ENCODE measurements at regions not wholly inside any gene's neighbourhood (a gene's known extent, or its start where the extent isn't known, plus 50 kb on each side); places are given as distances from the start of the nearest gene placed in this dataset.
A peak's percentile ranks its signal among the peaks of the same experiment; 100 is the strongest.

DNA sequence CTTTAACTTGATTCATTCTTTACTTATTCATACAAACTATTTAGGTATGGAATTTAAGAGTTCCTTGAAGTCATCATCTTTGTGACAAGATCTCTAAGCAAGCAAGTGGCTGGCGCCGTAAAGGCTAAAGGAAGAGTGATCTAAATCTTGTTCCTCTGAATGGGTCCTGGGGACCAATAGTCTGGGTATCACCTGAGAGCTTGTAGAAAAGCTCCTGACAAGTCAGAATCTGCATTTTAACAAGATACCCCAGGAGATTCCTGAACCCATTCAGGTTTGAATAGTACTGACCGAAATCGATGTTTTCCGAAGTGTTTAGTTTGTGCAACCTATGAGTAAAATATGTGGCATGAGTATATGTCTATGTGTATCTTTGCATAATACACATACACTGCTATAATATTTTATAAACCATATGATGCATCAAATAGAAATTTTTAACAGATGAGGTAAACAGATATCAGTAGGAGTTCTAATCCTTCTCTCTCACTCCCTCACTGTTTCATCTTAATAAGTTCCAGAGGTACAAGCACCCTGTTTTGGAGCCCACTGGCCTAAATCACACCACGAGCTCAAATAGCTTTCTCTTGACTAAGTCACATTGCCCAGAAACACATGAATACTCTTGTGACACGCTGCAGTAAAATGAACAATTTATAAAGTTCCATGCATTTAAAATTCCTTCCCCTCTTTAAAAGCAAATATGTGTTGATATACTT lies 170.0 kb downstream of the RELL1 start:
- H2BK12ac ChIP-seq (ENCODE audit: low read depth, low read length): no peak overlapping the region
- H3K27me3 ChIP-seq (replicated peaks in 1 of 4; ENCODE audit: control insufficient read depth in 3 of 4, extremely low read depth in 1 of 4, insufficient read depth in 3 of 4, low read length in 3 of 4): no peaks in the 10 kb centered on the region
- no peak overlapping the region for H3K4ac ChIP-seq (replicated peaks; ENCODE audit: insufficient read length, low read depth, low read length)
- no peak overlapping the region for H3K23ac ChIP-seq (ENCODE audit: insufficient read length)
- H3K56ac ChIP-seq (replicated peaks; ENCODE audit: insufficient read length, low read depth, low read length): no peak overlapping the region
- no peaks in the 10 kb centered on the region for H4K20me1 ChIP-seq (replicated peaks in 1 of 2; ENCODE audit: control insufficient read depth in 1 of 2, insufficient read depth in 2 of 2, low read length in 2 of 2)
- H2BK15ac ChIP-seq (ENCODE audit: low read length): no peak overlapping the region
- FAIRE-seq: peak; percentile 73
- H3K27ac ChIP-seq (ENCODE audit: low read depth, low read length): no peak overlapping the region
- POLR2A ChIA-PET (ENCODE audit: partially characterized antibody): no interaction called here
- H3K9me3 ChIP-seq (ENCODE audit: insufficient read depth in 2 of 2, low read depth in 1 of 2, low read length in 1 of 2): no peaks in the 10 kb centered on the region
- CTCF ChIA-PET (ENCODE audit: partially characterized antibody): interaction anchor here (1.0 kb wide), 1 partner anchor 84 kb away, joined by 3 read pairs; no protein-coding TSS in a partner anchor
- H3K23me2 ChIP-seq (ENCODE audit: low read depth, low read length): 0 out of 2 replicates have a peak, but pooled peaks cover 2% of the 10 kb centered on the region
- no peak overlapping the region for H2BK5ac ChIP-seq (ENCODE audit: low read depth, low read length)
- H3K4me2 ChIP-seq (ENCODE audit: insufficient read depth in 1 of 2, low read depth in 2 of 2, low read length in 2 of 2): no peak overlapping the region
- no peak overlapping the region for H2BK20ac ChIP-seq (ENCODE audit: low read length)
- no peak overlapping the region for H4K5ac ChIP-seq (ENCODE audit: insufficient read length, low read depth, low read length)
- no peak overlapping the region for H3K14ac ChIP-seq (ENCODE audit: insufficient read length)
- peaks cover 0 to 3% (median 0%) of the 10 kb centered on the region in 4 experiments; a peak in 1 of 7 replicates for H3K4me1 ChIP-seq (replicated peaks in 1 of 4; ENCODE audit: control insufficient read depth in 3 of 4, insufficient read depth in 4 of 4, low read length in 3 of 4)
- H2BK120ac ChIP-seq (replicated peaks; ENCODE audit: low read depth, low read length): no peak overlapping the region
- no peak overlapping the region for H3K4me3 ChIP-seq (ENCODE audit: extremely low read depth in 1 of 4, insufficient read depth in 2 of 4, low read depth in 3 of 4, low read length in 4 of 4)
- H2AFZ ChIP-seq (ENCODE audit: low read length): no peak overlapping the region
- H3K79me2 ChIP-seq (ENCODE audit: control insufficient read depth in 1 of 2, insufficient read depth in 2 of 2, low read length in 2 of 2): no peaks in the 10 kb centered on the region
- H4K91ac ChIP-seq (replicated peaks; ENCODE audit: insufficient read length, low read length): no peak overlapping the region
- H4K8ac ChIP-seq (ENCODE audit: extremely low read depth, insufficient read depth, low read length): no peak overlapping the region
- TF ChIP-seq ASH2L (IDR thresholded peaks at IDR 0.05; ENCODE audit: low read length) (no peak), SIRT6 (IDR thresholded peaks at IDR 0.05; ENCODE audit: low read length) (no peak), PHF8 (conservative IDR thresholded peaks at IDR 0.05; ENCODE audit: low read depth, low read length) (no peak), MAFK (IDR thresholded peaks at IDR 0.05; ENCODE audit: low read depth, low read length) (no peak), EGR1 (IDR thresholded peaks at IDR 0.05; ENCODE audit: borderline replicate concordance, low read depth, low read length) (no peak), RNF2 (IDR thresholded peaks at IDR 0.05; ENCODE audit: borderline replicate concordance, low read depth, low read length, missing control alignments, poor library complexity, severe bottlenecking) (no peak), EP300 (IDR thresholded peaks at IDR 0.05; ENCODE audit: borderline replicate concordance in 1 of 2, low read depth in 2 of 2, low read length in 2 of 2) (no peak), TEAD4 (IDR thresholded peaks at IDR 0.05; ENCODE audit: low read depth, low read length) (no peak)
- TF ChIP-seq, protein P1, sequence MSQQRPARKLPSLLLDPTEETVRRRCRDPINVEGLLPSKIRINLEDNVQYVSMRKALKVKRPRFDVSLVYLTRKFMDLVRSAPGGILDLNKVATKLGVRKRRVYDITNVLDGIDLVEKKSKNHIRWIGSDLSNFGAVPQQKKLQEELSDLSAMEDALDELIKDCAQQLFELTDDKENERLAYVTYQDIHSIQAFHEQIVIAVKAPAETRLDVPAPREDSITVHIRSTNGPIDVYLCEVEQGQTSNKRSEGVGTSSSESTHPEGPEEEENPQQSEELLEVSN (IDR thresholded peaks at IDR 0.05): no peak
- DNase-seq (ENCODE audit: low read depth in 1 of 2, low spot score in 2 of 2): no peak
- no peak overlapping the region for H2AK5ac ChIP-seq (ENCODE audit: low read depth, low read length)
- 80% methylated on average over 7 of the region's 7 CpGs; no CpG with 5 or more reads in 1 of the 2 experiments for WGBS, 2 experiments (ENCODE audit: extremely low coverage in 1 of 2, insufficient coverage in 1 of 2, insufficient read length in 1 of 2, insufficient replicate concordance in 2 of 2, low coverage in 1 of 2, low lambda C conversion rate in 2 of 2, missing lambda C conversion rate in 1 of 2)
- H3K79me1 ChIP-seq (ENCODE audit: low read depth, low read length): no peaks in the 10 kb centered on the region
- no peak overlapping the region for H3K18ac ChIP-seq (ENCODE audit: extremely low read depth, low read length)
- no peaks in the 10 kb centered on the region for H3K36me3 ChIP-seq (ENCODE audit: control insufficient read depth in 2 of 4, insufficient read depth in 4 of 4, low read length in 3 of 4)
- no peak overlapping the region for H3K9ac ChIP-seq (replicated peaks in 1 of 4; ENCODE audit: extremely low read depth in 1 of 4, low read depth in 3 of 4, low read length in 3 of 4)

All from H1 (cell line).